VCaP (cell line): ENCODE measurements at regions not wholly inside any gene's neighbourhood (a gene's known extent, or its start where the extent isn't known, plus 50 kb on each side); places are given as distances from the start of the nearest gene placed in this dataset.

Experiments used
- H3K27ac ChIP-seq: fragments of 450-650 bp; 2 replicates; pipeline ENCODE4 v1.5.1; 2017
- TF ChIP-seq, protein P1 (sequence below): fragments of 450-650 bp; conservative IDR thresholded peaks from 2 replicates; pipeline ENCODE4 v1.5.1; 2017; ENCODE audit warnings: mild to moderate bottlenecking, moderate library complexity

- H3K27ac ChIP-seq: no peak overlapping the region
- TF ChIP-seq, protein P1, sequence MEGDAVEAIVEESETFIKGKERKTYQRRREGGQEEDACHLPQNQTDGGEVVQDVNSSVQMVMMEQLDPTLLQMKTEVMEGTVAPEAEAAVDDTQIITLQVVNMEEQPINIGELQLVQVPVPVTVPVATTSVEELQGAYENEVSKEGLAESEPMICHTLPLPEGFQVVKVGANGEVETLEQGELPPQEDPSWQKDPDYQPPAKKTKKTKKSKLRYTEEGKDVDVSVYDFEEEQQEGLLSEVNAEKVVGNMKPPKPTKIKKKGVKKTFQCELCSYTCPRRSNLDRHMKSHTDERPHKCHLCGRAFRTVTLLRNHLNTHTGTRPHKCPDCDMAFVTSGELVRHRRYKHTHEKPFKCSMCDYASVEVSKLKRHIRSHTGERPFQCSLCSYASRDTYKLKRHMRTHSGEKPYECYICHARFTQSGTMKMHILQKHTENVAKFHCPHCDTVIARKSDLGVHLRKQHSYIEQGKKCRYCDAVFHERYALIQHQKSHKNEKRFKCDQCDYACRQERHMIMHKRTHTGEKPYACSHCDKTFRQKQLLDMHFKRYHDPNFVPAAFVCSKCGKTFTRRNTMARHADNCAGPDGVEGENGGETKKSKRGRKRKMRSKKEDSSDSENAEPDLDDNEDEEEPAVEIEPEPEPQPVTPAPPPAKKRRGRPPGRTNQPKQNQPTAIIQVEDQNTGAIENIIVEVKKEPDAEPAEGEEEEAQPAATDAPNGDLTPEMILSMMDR: no peak
Observed at GRCh38 chr7:156003220-156004162, 191.2 kb upstream of the SHH start.

DNA sequence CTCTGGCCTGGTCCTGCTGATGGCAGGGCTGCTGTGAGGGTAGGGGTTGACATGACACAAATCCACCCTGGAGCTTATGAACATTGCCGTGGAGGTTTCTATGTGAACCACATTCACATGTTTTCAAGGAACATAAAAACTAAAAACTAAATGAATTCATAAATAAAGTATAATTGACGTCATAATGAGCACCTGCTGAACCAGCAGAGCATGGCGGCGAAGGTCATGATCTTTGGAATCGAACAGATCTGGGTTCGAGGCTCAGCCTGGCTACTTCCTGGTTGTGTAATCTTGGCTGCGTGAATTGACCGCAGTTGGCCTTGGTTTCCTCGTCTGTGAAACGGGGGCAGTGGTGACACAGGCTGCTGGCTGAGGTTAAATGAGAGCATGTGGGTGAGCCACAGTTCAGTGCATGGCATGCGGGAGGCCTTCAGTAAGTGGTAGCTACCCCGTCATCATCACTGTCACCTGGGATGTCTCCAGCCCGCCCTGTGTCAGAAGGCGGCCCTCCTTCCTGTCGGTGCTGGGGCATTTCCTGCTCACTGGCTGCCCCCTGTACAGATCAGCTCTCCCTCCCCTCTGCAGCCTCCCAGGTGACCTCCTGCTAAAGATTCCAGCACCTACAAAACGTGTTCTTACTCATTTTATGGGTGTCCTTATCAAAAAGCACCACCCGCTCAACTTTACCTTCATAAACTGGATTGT, 190.3 kb upstream of the SHH start:
- TF ChIP-seq, protein P1: no peak
- no peak overlapping the region for H3K27ac ChIP-seq

DNA sequence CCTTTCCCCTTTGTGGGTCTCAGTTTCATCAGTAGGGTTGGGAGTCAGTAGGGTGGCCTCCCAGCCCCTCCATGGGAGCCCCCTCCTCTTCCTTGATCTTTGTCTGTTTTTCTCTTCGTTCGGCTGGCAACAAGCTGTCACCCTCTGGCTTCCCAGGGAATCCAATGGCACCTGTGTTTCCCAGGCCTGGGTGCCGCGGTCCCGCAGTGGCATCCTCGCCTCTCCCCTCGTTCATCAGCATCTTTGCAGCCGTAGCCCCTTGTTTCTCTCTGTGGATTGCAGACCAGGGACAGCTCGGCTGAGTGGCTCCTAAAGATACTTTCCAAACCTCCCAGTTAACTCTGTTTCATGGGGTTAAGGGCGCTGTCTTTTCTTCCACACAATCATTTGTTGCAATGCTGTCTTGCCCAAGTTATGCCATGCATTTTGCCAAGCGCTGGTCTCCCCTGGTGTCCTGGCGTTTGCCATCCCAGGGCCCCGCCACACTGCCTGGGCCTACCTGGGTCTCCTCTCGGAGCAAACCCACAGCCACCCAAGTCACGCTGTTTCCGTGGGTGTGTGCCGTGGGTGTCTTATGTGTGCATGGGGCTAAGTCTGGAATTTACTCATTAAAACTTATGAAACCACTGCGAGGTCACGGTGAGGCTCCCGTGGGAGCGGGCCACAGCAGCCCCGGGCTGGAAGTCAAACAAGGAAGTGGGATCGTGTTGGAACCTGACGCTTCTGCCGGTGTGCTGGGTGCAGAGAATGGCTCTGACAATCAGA, 189.4 kb upstream of the SHH start:
- no peak overlapping the region for H3K27ac ChIP-seq
- TF ChIP-seq, protein P1: no peak

- no peak overlapping the region for H3K27ac ChIP-seq
- TF ChIP-seq, protein P1: no peak
Observed at GRCh38 chr7:156000601-156001396, 188.5 kb upstream of the SHH start.

DNA sequence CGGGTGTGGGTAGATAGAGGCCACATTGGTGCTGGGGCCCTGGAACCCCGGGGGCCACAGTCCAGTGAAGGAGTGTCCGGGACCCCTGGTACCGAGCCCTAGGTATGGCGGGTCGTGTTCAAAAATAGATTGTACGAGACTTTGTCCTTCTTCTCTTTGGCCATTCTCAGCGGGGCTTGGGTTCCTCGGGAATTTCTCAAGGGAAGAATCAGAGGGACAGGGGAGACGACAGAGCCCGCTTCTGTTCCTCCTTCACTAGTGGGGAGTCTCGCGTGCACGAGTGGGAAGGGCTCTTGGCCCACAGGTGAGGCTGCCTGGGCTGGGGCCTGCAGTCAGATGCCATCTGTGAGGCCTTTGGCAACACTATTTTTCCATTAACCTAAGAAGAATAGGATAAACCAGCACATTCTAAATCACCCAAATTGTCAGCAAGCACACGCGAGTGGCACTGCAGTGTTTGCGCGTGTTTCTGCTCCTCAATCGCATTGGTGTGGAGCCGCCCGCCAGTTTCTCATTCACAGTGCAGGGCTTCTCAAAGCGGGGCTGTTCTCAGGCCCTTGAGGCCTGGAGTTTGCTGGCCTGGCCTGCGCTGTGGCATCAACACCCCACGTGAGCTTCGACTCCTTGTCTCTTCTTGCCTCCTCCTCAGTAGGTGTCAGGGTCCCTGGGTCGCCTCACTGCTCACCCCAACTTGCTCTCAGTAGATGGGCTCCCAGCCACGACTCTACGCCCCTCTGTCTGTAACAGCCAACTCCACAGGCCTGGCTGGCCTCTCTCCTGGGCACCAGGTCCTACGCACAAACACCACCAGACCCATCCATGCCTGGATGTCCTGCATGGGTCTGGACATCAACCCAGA, 187.6 kb upstream of the SHH start:
- no peak overlapping the region for H3K27ac ChIP-seq
- TF ChIP-seq, protein P1: no peak

GRCh38 chr7:155998766-155999630, 186.7 kb upstream of the SHH start:
- no peak overlapping the region for H3K27ac ChIP-seq
- TF ChIP-seq, protein P1: no peak
